ENCODE measurements at regions not wholly inside any gene's neighbourhood (a gene's known extent, or its start where the extent isn't known, plus 50 kb on each side); places are given as distances from the start of the nearest gene placed in this dataset.

GRCh38 chr3:150090877-150091276, 120.2 kb upstream of the PFN2 start:
- DNase-seq (ENCODE audit: low spot score): no peak

DNA sequence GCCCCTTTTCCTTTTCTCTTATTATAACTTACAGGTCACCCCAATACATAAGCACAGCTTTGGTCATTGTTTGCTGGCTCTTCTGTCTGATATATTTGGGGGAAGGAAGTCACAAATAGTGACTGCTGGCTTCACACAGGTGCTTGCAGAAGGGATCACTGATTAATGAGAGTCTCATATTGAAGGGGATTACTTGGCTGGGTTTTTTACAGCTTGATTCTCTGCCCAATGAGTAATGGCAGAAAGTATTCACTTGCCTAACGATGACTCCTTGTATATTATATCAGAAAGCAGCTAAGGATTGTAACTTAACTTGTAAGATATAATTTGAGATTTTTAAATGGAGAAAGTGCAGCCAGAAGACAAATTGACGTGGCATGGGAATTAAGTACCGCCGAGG, 119.3 kb upstream of the PFN2 start:
- DNase-seq (ENCODE audit: low spot score): no peak

GRCh38 chr3:150084128-150084527, 113.4 kb upstream of the PFN2 start:
- no peak for DNase-seq (ENCODE audit: low spot score)

DNA sequence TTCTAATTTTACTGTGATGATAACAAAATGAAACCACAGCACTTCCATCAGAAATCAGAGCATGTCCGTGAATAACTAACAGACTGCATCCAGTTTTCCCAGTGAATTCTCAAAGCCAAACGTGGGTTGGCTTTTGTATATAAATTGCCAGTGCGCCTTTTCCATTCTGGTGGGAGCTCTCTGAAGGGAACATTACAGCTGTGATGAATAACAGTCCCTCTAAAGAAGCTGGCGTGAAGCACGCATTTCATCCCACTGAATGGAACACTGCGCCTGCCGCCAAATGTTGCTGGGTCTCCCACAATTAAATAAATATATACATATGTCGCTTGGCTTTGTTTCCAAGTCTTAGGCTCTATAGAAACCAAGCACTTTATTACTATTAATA, 113.0 kb upstream of the PFN2 start:
- no peak for DNase-seq (ENCODE audit: low spot score)

GRCh38 chr3:150082898-150083654, 112.4 kb upstream of the PFN2 start:
- no peak for DNase-seq (ENCODE audit: low spot score)

DNA sequence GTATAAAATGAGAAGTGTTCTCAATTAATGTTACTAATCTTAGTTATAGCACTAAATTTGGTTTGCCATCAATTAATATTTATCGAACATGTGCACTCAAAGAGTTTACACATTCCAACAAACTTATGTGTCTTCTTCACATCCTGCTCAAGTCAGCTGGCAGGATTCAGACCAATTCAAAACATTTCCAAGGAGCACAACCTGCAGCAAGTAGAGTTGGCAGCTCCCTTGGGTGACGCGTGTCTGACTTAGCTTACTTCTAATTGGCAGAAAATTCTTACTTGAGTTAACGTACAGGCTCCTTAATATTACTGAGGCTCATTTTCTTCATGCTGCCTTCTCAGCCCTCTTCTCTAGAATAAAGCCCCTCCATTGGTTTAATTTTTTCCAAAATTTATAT, 110.4 kb upstream of the PFN2 start:
- no peak for DNase-seq (ENCODE audit: low spot score)

GRCh38 chr3:150080058-150080730, 109.5 kb upstream of the PFN2 start:
- DNase-seq (ENCODE audit: low spot score): no peak

DNA sequence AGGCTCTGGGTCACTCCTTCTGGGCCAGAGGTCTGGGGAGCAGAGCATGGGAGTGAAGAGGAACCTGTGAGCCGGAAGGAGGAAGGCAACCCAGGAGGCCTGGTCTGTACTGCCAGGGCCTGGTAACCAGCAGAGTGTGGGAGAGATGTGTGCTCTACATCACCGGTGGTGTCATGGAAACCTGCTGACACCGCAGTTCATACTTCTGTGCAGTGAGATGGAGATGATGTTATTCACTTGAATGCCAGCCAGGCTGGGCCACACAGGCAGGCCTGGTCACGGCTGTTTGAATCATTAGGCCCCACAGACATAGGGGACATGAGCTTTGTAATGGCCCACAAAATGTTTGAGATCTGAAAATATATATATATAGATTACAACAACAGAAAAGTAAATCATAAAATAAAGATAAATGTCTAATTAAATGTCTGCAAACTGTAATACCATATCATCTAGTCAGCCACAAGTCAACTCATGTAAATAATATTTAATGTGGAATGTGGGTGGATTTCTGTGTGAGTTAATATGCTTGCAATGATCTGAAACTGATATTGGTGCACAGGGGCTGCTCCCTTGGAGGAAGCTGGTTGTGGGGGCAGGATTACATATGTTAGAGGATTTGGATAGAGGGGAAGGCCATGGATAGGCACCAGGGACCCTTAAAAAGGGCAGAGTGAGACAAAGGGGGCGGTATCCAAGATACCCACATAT, 108.5 kb upstream of the PFN2 start:
- DNase-seq (ENCODE audit: low spot score): no peak

- DNase-seq (ENCODE audit: low spot score): no peak
These were observed 107.0 kb upstream of the PFN2 start for GRCh38 chr3:150077581-150078247.

DNA sequence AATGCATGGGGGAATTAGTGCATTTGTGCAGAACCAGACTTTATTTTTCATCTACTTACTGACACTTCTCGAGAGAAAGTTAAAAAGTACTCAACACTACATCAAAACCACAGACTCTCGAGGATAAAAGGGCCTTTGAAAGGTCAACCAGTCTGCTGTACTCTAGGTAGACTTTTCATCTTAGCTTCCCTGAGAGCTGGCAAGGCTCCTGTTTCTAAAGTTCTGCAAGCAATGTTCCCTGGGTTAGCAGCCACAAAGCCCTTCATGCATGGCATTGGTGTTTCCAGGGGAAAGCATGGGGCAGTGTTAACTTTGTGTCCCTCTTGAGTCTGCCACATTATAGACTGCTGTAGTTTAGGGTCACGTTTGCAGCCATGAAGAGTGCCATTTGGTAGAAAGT, 106.4 kb upstream of the PFN2 start:
- DNase-seq (ENCODE audit: low spot score): no peak

GRCh38 chr3:150076443-150076842, 105.7 kb upstream of the PFN2 start:
- no peak for DNase-seq (ENCODE audit: low spot score)

- no peak for DNase-seq (ENCODE audit: low spot score)
These were observed 104.7 kb upstream of the PFN2 start for GRCh38 chr3:150075417-150075865.

DNA sequence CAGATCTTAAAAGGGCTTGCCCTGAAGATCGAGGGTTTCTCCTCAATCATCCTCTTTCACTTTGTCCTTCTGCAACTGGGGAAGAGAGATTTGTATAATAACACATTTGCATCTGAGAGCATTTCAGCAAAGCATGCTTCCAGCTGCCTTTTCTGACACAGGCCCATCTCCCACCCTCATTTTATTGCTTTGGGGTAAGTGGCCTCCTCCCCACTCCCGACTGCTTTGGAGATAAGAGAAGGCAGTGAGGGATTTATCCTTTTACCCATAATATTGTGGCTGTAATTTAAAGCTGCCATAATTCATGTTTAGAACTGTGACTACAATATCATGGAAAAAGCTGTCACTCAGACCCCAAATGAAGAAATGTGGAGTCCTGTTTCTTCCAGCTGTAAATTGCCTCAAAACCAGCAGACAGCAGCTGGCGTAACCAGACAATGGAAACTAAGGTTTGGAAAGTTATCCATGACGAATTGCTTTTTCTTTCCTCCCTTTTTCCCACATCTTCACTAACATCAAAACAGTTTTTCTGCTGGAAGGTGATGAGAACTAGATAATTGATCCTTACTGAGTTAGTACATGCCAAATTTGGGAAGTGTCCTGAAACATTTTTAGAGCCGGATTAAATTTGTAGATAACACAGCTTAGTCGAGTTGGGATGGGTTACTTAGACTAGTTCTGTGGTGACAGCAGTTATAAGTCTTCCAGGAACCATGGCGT, 104.2 kb upstream of the PFN2 start:
- peak; percentile 31 for DNase-seq (ENCODE audit: low spot score)

- DNase-seq (ENCODE audit: low spot score): no peak
These were observed 103.6 kb upstream of the PFN2 start for GRCh38 chr3:150074277-150074676.

- no peak for DNase-seq (ENCODE audit: low spot score)
These were observed 102.8 kb upstream of the PFN2 start for GRCh38 chr3:150073513-150073912.

DNA sequence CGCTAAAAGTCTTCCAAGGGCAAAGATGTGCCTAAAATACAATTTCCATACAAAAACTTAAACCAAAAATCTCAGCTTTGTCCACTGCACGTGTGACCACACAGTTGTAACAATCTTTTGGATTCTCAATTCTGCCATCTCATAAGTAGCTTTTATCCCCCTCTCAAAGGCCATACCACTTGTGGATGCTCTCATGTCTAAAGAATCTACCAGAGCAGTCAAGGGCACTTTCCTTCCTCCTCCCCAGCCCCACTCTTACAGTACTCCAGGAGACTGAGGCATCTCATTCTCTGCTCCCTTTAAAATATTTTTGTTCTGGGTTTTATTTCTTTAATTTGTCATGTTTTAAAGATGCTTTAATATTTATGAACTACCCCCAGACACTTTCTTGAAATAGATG, 102.3 kb upstream of the PFN2 start:
- DNase-seq (ENCODE audit: low spot score): no peak

GRCh38 chr3:150072576-150072975, 101.9 kb upstream of the PFN2 start:
- DNase-seq (ENCODE audit: low spot score): no peak

- DNase-seq (ENCODE audit: low spot score): no peak
These were observed 99.6 kb upstream of the PFN2 start for GRCh38 chr3:150070271-150070670.

GRCh38 chr3:150069633-150070032, 98.9 kb upstream of the PFN2 start:
- no peak for DNase-seq (ENCODE audit: low spot score)

DNA sequence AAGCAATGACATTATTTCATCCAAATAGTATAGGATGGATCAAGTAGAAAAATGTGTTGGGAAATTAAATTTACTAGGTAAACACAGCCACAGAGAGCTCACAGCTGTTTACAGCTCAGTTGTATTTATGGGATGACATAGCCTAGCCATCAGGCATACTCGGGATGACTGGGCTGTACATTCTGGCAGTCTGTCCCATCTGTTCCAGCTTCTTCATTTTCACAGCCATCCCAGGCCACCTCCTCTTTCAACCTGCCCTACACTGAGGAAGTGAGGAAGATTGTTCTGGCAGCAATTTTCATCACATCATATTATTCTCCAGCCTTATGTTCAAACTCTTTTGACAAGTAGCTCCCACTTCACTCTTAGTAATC, 98.4 kb upstream of the PFN2 start:
- DNase-seq (ENCODE audit: low spot score): no peak

- DNase-seq (ENCODE audit: low spot score): no peak
These were observed 97.9 kb upstream of the PFN2 start for GRCh38 chr3:150068440-150069153.

Data from NAMALWA (cell line).